SK-N-SH (cell line): ENCODE measurements at regions not wholly inside any gene's neighbourhood (a gene's known extent, or its start where the extent isn't known, plus 50 kb on each side); places are given as distances from the start of the nearest gene placed in this dataset.

Source experiments
- CTCF ChIA-PET: fragments of 300-600, 350-600 bp; formaldehyde crosslinking; extraction: SDS; loops from one replicate; lab custom pipeline; 2021; lab: Yijun Ruan, JAX
- POLR2A ChIA-PET: fragments of 350-600 bp; sonication (Branson Sonifier 250); formaldehyde crosslinking; extraction: SDS; loops from one replicate; lab custom pipeline; 2020; ENCODE audit warnings: antibody characterized with exemption, inconsistent platforms; lab: Yijun Ruan, JAX
- DNase-seq: peaks from one replicate; pipeline ENCODE4 v3.0.0; 2012
- H2AFZ ChIP-seq: fragments of 200-600 bp; sonication (generic); 2 replicates; pipeline ENCODE4 v1.8.1; 2016; ENCODE audit warnings: antibody characterized with exemption, mild to moderate bottlenecking, low read depth
- H3F3A ChIP-seq: fragments of 200-600 bp; sonication (generic); replicated peaks from 2 replicates; pipeline ENCODE3; 2016; ENCODE audit warnings: antibody characterized with exemption, mild to moderate bottlenecking; ENCODE audit not compliant: insufficient read depth
- H3K27ac ChIP-seq, 2 experiments: fragments of 200-500 bp in 1 of 2; fragments of 200-600 bp in 1 of 2; sonication (Bioruptor generic) in 1 of 2; sonication (generic), shearing (Covaris generic) in 1 of 2; 2 replicates each; pipeline versions ENCODE4 v1.5.1 to v1.6.1; 2014 to 2016; ENCODE audit warnings: low read depth in 2 of 2, inconsistent platforms in 1 of 2, low read length in 1 of 2, mild to moderate bottlenecking in 1 of 2, mixed read lengths in 1 of 2
- H3K27me3 ChIP-seq: fragments of 200-600 bp; sonication (generic), shearing (Covaris generic); 2 replicates; pipeline ENCODE4 v1.6.1; 2016; ENCODE audit warnings: mixed run types; ENCODE audit not compliant: insufficient read depth
- H3K36me3 ChIP-seq, 2 experiments: fragments of 200-500 bp in 1 of 2; fragments of 200-600 bp in 1 of 2; sonication (Bioruptor generic) in 1 of 2; sonication (generic) in 1 of 2; replicated peaks in 1 of 2; 2 replicates each; pipeline versions ENCODE3 to v1.5.1; 2014 to 2016; ENCODE audit warnings: low read length in 1 of 2, mild to moderate bottlenecking in 1 of 2; ENCODE audit not compliant: insufficient read depth in 2 of 2, control insufficient read depth in 1 of 2
- H3K4me1 ChIP-seq, 2 experiments: fragments of 200-500 bp in 1 of 2; fragments of 200-600 bp in 1 of 2; sonication (Bioruptor generic) in 1 of 2; sonication (generic), shearing (Covaris generic) in 1 of 2; 2 replicates each; pipeline versions ENCODE4 v1.5.1 to v1.6.1; 2014 to 2016; ENCODE audit warnings: low read depth in 1 of 2, low read length in 1 of 2, mixed run types in 1 of 2; ENCODE audit not compliant: insufficient read depth in 2 of 2, control insufficient read depth in 1 of 2
- H3K4me2 ChIP-seq: fragments of 200-600 bp; sonication (generic), shearing (Covaris generic); 2 replicates; pipeline ENCODE4 v1.6.1; 2017; ENCODE audit warnings: mixed run types
- H3K4me3 ChIP-seq, 2 experiments: fragments of 200-500 bp in 1 of 2; fragments of 200-600 bp in 1 of 2; sonication (Bioruptor generic) in 1 of 2; sonication (generic), shearing (Covaris generic) in 1 of 2; 2 replicates each; pipeline versions ENCODE4 v1.5.1 to v1.8.1; 2014 to 2016; ENCODE audit warnings: low read depth in 2 of 2, inconsistent platforms in 1 of 2, low read length in 1 of 2, mild to moderate bottlenecking in 1 of 2, mixed read lengths in 1 of 2, moderate library complexity in 1 of 2
- H3K79me2 ChIP-seq: fragments of 200-600 bp; sonication (generic); 2 replicates; pipeline ENCODE4 v1.8.1; 2017; ENCODE audit warnings: mild to moderate bottlenecking; ENCODE audit not compliant: insufficient read depth
- H3K9ac ChIP-seq: fragments of 200-600 bp; sonication (generic); 2 replicates; pipeline ENCODE4 v1.6.1; 2017; ENCODE audit warnings: mixed run types
- H3K9me2 ChIP-seq: fragments of 200-600 bp; sonication (generic); 2 replicates; pipeline ENCODE4 v1.6.1; 2017; ENCODE audit warnings: mixed run types
- H3K9me3 ChIP-seq: fragments of 200-600 bp; sonication (generic); 2 replicates; pipeline ENCODE4 v1.6.1; 2017; ENCODE audit warnings: mixed run types, mild to moderate bottlenecking, moderate library complexity
- H4K20me1 ChIP-seq: fragments of 200-600 bp; sonication (generic); 2 replicates; pipeline ENCODE4 v1.6.1; 2017; ENCODE audit warnings: mild to moderate bottlenecking, mixed run types; ENCODE audit not compliant: insufficient read depth
- ELF1 ChIP-seq: IDR thresholded peaks from 2 replicates; pipeline ENCODE4 v1.4.0; 2012
- EP300 ChIP-seq, 2 experiments: IDR thresholded peaks; 2 replicates each; pipeline versions ENCODE4 v1.4.0 to v1.6.1; 2012; ENCODE audit warnings: borderline replicate concordance in 1 of 2, low read depth in 1 of 2, low read length in 1 of 2
- FOXM1 ChIP-seq: IDR thresholded peaks from 2 replicates; pipeline ENCODE4 v1.4.0; 2012; ENCODE audit warnings: low read depth, mild to moderate bottlenecking
- GABPA ChIP-seq: IDR thresholded peaks from 2 replicates; pipeline ENCODE4 v1.4.0; 2012; ENCODE audit warnings: low read depth, mild to moderate bottlenecking
- IRF3 ChIP-seq: fragments of 150-350 bp; IDR thresholded peaks from 2 replicates; pipeline ENCODE4 v1.6.1; 2016; ENCODE audit warnings: mild to moderate bottlenecking, low read depth, low read length
- JUND ChIP-seq: IDR thresholded peaks from 2 replicates; pipeline ENCODE4 v1.4.0; 2012
- MEF2A ChIP-seq: IDR thresholded peaks from 2 replicates; pipeline ENCODE4 v1.4.0; 2012; ENCODE audit warnings: low read depth, borderline replicate concordance
- MXI1 ChIP-seq: IDR thresholded peaks from 2 replicates; pipeline ENCODE4 v1.6.1; 2012; ENCODE audit warnings: mild to moderate bottlenecking, low read depth, low read length, improper control_type of control experiment
- NRF1 ChIP-seq: IDR thresholded peaks from 2 replicates; pipeline ENCODE4 v1.6.1; 2012; ENCODE audit warnings: low read depth, mild to moderate bottlenecking, low read length
- POLR2AphosphoS5 ChIP-seq: IDR thresholded peaks from 2 replicates; pipeline ENCODE4 v1.6.1; 2012; ENCODE audit warnings: low read depth, low read length
- RAD21 ChIP-seq: IDR thresholded peaks from 2 replicates; pipeline ENCODE4 v1.6.1; 2012; ENCODE audit warnings: mild to moderate bottlenecking, low read length
- RXRA ChIP-seq: IDR thresholded peaks from 2 replicates; pipeline ENCODE4 v1.4.0; 2012; ENCODE audit warnings: low read depth, mild to moderate bottlenecking, borderline replicate concordance
- SMC3 ChIP-seq: IDR thresholded peaks from 2 replicates; pipeline ENCODE4 v1.6.1; 2012; ENCODE audit warnings: low read depth, low read length, improper control_type of control experiment
- ZBTB33 ChIP-seq: IDR thresholded peaks from 2 replicates; pipeline ENCODE4 v1.4.0; 2012; ENCODE audit warnings: low read depth, borderline replicate concordance
- WGBS: methylation state at CpG from one replicate; pipeline ENCODE4 v1.1.6; 2017; ENCODE audit warnings: low lambda C conversion rate; 5-methylcytosine and 5-hydroxymethylcytosine counted together
- TF ChIP-seq, protein P1 (sequence below): IDR thresholded peaks from 2 replicates; pipeline ENCODE4 v1.4.0; 2012; ENCODE audit warnings: low read depth, borderline replicate concordance
- TF ChIP-seq, protein P2 (sequence below): fragments of 200-600 bp; sonication (generic); IDR thresholded peaks from 2 replicates; pipeline ENCODE4 v1.6.1; 2017; ENCODE audit warnings: antibody characterized with exemption, mild to moderate bottlenecking, moderate library complexity

GRCh38 chr14:61607570-61608244 lies 87.6 kb upstream of the HIF1A start:
- peaks cover 22 to 49% of the 10 kb centered on the region in 2 experiments for H3K4me1 ChIP-seq
- no peaks in the 10 kb centered on the region for H3K9me2 ChIP-seq
- 0 out of 2 replicates have a peak overlapping the region, but pooled peaks have one; percentile 48 for H3K4me2 ChIP-seq
- H3K36me3 ChIP-seq = no peaks in the 10 kb centered on the region
- H3K9me3 ChIP-seq = no peaks in the 10 kb centered on the region
- H3F3A ChIP-seq = peaks cover 9% of the 10 kb centered on the region
- H3K79me2 ChIP-seq = no peaks in the 10 kb centered on the region
- 89% methylated on average over 4 of the region's 7 CpGs for WGBS
- no peaks in the 10 kb centered on the region for H4K20me1 ChIP-seq
- peak; percentile 66 for DNase-seq
- no peaks in the 10 kb centered on the region for H3K27me3 ChIP-seq
- H3K27ac ChIP-seq = peak overlapping the region; percentile 89 to 99; a peak in 3 of 4 replicates
- no peak overlapping the region; a peak in 1 of 4 replicates for H3K4me3 ChIP-seq
- no peak overlapping the region for H3K9ac ChIP-seq
- ChIA-PET CTCF (interaction anchor here (0.7 to 3.9 kb wide), 17 partner anchors 15 to 230 kb away, joined by 3 to 18 read pairs (median 4); no protein-coding TSS in a partner anchor), POLR2A (interaction anchor here (1.0 to 3.3 kb wide), 2 partner anchors 87 to 137 kb away, joined by 3 to 24 read pairs; partner anchors contain the start of gene HIF1A)
- TF ChIP-seq, protein P1, sequence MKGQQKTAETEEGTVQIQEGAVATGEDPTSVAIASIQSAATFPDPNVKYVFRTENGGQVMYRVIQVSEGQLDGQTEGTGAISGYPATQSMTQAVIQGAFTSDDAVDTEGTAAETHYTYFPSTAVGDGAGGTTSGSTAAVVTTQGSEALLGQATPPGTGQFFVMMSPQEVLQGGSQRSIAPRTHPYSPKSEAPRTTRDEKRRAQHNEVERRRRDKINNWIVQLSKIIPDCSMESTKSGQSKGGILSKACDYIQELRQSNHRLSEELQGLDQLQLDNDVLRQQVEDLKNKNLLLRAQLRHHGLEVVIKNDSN = no peak
- TF ChIP-seq EP300 (IDR thresholded peaks at IDR 0.05; ENCODE audit: borderline replicate concordance in 1 of 2, low read depth in 1 of 2, low read length in 1 of 2) (peak in 1 of 2 experiments; percentile 57; a peak in 1 of 4 replicates), SMC3 (peak; percentile 46; the same call in 1 of the 2 replicates), IRF3 (no peak), MXI1 (peak; percentile 80; the same call in 1 of the 2 replicates), FOXM1 (no peak), POLR2AphosphoS5 (no peak), GABPA (no peak), JUND (no peak), MEF2A (no peak), ELF1 (no peak), ZBTB33 (no peak), RAD21 (peak; percentile 32), NRF1 (no peak), RXRA (no peak)
- TF ChIP-seq, protein P2, sequence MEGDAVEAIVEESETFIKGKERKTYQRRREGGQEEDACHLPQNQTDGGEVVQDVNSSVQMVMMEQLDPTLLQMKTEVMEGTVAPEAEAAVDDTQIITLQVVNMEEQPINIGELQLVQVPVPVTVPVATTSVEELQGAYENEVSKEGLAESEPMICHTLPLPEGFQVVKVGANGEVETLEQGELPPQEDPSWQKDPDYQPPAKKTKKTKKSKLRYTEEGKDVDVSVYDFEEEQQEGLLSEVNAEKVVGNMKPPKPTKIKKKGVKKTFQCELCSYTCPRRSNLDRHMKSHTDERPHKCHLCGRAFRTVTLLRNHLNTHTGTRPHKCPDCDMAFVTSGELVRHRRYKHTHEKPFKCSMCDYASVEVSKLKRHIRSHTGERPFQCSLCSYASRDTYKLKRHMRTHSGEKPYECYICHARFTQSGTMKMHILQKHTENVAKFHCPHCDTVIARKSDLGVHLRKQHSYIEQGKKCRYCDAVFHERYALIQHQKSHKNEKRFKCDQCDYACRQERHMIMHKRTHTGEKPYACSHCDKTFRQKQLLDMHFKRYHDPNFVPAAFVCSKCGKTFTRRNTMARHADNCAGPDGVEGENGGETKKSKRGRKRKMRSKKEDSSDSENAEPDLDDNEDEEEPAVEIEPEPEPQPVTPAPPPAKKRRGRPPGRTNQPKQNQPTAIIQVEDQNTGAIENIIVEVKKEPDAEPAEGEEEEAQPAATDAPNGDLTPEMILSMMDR = 0 out of 2 replicates have a peak, but pooled peaks have one; percentile 14
- H2AFZ ChIP-seq = no peak overlapping the region
